Activated CD4-positive, alpha-beta T cell treated with anti-CD3 and anti-CD28 coated beads, Interleukin-2, Interleukin-4, amounts not matched to agents 100 ng/mL and 50 ng/mL, durations not matched to agents 16 hours and 8 hours (primary cell): ENCODE measurements at regions not wholly inside any gene's neighbourhood (a gene's known extent, or its start where the extent isn't known, plus 50 kb on each side); places are given as distances from the start of the nearest gene placed in this dataset.
"Not testable (repeated sequence)": the region's sequence is repeated elsewhere in the genome, so short reads cannot be mapped to it uniquely, and the experiment has no call there.

ENCODE experiments used
- DNase-seq: peaks from one replicate; pipeline ENCODE4 v3.0.0-alpha.2; 2020; ENCODE audit warnings: low spot score

DNA sequence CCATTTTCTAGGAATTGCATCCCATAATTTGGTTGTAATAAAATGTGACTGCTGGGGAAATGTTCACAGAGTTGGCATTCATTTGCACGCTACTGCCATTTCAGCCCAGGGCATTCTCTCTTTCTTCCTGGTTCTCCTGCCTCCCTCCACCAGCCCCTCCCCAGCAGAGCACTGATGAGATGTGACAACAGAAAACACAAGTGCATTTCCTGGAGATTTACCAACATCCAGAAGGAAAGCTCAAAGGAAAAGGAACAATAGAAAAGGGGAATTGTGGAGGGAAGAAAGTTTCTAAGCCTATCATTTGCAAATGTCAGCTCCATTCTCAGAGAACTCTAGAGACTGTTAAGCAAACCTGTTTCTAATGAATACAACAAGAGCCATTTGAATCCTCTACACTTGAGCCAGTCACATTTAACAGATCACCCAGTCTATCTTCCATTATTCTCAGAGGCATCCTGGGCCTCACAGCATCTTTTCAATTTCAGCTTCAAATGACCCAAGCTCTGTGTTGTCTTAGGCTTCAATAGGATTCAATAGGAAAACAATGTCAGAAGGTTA is 395.6 kb upstream of the PBX1 start:
- no peak for DNase-seq

DNA sequence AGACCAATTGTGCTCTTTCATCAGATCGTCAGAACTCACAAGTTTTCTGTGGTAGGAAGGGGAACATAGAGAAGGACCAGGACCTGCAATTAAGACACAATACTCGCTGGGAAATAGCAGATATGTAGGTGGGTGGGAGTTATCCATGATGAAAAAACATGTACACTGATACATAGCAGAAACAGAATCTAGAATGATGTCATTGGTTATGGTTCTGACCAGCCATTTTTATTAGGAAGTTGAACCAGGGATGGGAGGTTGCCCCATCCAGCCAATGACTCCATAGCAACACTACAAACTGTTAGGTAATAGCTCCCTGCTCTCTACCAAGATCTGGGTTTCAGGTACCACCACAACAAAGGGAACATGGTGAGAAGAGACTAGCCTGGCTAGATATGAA is 393.5 kb upstream of the PBX1 start:
- DNase-seq, result no peak

DNA sequence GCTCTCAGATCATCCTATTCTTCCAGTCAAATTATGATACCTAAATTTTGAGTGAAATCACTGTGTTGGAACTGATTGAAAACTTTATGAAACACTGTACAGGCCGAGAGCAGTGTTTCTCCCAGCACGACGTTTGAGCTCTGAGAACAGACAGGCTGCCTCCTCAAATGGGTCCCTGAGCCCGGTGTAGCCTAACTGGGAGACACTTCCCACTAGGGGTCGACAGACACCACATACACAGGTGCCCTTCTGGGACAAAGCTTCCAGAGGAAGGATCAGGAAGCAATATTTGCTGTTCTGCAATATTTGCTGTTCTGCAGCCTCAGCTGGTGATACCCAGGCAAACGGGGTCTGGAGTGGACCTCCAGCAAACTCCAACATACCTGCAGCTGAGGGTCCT is 392.5 kb upstream of the PBX1 start:
- not testable (repeated sequence) for DNase-seq

GRCh38 chr1:164177118-164177517 is 381.9 kb upstream of the PBX1 start:
- DNase-seq, result no peak

- DNase-seq, result no peak
Observed at GRCh38 chr1:164180824-164181223, 378.2 kb upstream of the PBX1 start.

DNA sequence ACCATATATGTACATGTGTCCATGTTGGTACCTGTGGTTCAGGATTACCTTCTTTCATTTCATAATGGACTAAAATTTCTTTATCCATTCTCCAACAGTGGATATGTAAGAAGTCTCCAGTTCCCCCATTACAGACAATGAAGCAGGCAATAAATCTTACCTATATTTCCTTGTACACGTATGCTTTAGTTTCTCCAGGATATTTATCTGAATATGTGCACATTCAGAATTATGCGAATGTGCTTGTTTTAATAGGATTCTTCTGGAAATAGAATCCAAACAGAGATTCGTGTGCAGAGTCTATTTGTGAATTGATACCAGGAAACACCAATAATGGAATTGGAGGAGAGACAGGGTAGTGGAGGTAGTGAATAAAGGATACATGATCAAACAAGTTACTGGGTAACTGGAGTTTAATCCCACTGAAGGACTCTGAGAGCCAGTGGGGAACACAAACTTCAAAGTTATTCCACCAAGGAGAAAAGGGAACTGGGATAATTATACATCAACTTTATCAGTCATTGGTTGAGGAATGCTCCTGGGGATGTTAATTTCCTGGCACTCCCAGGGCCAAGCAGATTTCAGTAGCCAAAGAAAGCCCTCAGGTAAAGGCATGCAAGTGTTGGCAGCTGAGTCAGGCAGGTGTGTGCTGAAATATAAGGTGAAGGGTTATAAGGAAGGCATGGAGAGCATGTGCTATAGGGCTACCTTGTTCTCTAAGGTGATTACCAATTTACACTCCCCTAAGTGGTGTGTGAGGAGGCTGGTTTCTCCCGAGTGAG is 374.9 kb upstream of the PBX1 start:
- DNase-seq, result no peak

DNA sequence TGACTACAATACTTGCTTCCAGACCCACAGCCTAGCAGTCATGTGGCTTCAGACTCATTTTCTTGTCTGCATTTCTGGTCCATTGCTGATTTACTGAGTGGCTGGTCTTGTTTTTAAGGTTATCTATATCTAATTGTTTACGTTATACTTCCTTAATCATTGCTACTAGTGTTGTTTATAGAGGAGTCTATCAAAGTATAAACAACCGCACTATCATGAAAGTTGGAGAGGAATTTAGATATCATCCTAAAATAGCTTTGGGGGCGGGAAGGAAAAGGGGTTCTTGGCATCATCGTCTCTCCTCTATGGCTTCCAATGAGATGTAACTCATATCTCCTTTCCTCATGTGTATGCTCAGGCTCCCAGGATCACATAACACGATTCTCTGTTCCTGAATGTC is 372.1 kb upstream of the PBX1 start:
- no peak for DNase-seq

GRCh38 chr1:164188497-164188896 is 370.5 kb upstream of the PBX1 start:
- no peak for DNase-seq

DNA sequence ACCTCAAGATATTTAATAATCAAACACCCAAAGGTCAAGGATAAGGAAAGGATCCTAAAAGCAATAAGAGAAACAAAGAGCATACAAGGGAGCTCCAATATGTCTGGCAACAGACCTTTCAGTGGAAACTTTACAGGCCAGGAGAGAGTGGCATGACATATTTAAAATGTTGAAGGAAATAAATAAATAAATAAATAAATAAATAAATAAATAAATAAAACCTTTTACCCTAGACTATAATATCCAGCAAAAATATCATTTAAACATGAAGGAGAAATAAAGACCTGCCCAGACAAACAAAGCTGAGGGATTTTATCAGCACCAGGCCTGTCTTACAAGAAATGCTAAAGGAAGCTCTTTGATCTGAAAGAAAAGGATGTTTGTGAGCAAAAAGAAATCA is 367.8 kb upstream of the PBX1 start:
- no peak for DNase-seq

GRCh38 chr1:164210211-164210739 is 348.7 kb upstream of the PBX1 start:
- DNase-seq, result no peak

DNA sequence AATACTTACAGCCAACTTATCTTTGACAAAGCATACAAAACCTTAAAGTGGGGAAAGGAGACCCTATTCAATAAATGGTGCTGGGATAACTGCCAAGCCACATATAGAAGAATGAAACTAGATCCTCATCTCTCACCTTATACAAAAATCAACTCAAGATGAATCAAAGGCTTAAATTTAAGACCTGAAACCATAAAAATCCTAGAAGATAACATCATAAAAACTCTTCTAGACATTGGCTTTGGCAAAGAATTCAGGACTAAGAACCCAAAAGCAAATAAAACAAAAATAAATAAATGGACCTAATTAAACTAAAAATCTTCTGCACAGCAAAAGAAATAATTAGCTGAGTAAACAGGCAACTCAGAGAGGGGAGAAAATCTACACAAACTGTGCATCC is 335.6 kb upstream of the PBX1 start:
- DNase-seq, result no peak

GRCh38 chr1:164225011-164225410 is 334.0 kb upstream of the PBX1 start:
- no peak for DNase-seq

DNA sequence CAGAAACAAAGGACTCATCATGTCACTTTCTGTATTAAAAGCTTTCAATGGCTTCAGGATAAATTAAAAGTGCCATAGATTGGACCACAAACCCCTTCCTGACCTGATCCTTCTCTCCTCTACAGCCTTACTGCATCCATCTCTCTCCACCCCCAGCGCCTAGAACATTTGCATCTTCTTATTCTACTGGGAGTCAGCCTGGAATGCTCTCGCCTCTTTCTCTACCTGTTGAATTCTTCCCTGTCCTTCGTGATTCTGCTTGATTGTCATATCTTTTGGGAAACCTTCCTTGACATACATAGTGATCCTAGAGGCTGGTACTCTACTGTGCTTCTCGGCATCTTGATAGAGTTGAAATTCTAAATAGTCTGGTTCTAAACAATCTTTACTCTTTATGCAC is 332.0 kb upstream of the PBX1 start:
- DNase-seq, result no peak

- DNase-seq, result no peak
Observed at GRCh38 chr1:164228928-164229327, 330.1 kb upstream of the PBX1 start.

DNA sequence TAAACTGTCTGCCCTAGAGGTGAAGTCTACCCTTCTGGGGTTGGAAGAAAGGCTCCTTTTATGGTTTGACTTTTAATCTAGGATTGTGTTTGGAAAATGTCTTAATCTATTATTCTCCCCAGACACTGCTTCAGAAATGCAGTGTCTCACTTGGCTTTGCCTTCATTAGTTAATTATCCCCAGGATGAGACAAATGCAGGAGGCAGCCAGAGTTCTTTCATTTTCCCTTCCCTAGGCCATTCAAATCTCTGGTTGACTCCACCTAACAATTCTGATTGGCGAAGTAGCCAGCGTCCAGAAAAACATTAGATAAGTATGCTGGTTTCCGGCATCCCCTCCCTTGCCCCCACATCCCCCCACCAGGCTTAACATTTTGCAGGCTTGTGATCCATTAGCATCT is 325.8 kb upstream of the PBX1 start:
- no peak for DNase-seq

GRCh38 chr1:164240081-164240480 is 318.9 kb upstream of the PBX1 start:
- no peak for DNase-seq

GRCh38 chr1:164250365-164250764 is 308.6 kb upstream of the PBX1 start:
- no peak for DNase-seq

- DNase-seq, result no peak
Observed at GRCh38 chr1:164256456-164256855, 302.5 kb upstream of the PBX1 start.

DNA sequence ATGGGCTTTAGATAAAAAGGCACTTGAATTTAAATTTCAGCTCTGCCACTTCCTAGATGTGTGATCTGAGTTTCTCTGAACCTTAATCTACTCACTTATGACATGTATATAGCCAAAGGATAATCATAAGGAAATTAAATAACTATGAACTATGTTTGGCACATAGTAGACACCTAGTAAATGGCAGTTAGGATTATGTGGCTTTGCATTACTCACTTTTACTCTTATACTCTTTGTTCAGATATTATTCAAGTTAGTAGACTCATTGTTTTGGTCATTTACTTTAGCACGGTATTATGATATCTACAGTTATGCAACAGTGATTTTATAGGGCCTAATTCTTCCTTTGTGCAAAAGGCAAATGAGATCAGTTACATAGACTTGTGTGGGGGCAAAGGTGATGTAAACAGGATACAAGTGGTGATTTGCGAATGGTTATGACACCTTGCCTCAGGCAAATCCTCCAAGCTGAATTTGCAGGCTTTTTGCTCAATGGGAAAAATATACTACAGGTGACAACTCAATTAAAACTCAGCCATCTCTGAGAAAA is 297.2 kb upstream of the PBX1 start:
- no peak for DNase-seq

- no peak for DNase-seq
Observed at GRCh38 chr1:164263540-164263939, 295.4 kb upstream of the PBX1 start.

DNA sequence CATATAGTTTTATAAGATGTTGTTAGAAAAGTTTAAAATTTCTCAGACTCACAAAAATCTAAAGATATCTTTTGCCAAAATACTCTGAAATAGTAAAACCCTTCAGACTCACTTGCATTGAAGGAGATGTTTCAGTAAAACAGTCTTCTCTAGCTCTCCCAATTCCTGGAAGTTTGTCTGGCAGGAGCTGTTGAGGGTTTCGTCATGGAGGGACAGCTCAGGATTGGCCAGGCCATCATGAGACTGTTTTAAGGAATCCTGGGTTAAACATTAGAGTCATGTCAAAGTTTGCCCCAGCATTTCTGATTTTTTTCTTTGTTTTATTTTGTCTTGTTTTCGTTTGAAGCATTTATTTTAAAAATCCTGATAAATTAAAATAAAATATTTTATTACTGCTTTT is 293.8 kb upstream of the PBX1 start:
- DNase-seq, result no peak

DNA sequence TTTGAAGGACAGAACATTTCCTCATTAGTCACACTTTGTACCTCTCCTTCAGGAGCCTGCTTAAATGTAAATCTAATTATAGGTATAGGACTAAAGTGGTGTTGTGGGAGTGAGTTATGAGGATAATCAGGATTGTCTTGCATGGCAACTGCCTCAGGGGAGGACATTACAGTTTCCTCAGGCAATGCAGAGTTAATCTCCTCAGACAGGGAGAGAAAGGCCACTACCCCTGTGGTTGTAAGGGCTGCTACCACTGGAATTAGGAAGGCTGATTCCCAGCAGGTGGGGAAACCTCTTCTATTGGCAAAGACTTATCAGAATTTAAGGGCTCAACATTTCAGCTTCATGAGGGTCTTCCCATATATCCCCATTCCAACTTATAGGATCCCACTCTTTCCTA is 286.8 kb upstream of the PBX1 start:
- DNase-seq, result no peak

DNA sequence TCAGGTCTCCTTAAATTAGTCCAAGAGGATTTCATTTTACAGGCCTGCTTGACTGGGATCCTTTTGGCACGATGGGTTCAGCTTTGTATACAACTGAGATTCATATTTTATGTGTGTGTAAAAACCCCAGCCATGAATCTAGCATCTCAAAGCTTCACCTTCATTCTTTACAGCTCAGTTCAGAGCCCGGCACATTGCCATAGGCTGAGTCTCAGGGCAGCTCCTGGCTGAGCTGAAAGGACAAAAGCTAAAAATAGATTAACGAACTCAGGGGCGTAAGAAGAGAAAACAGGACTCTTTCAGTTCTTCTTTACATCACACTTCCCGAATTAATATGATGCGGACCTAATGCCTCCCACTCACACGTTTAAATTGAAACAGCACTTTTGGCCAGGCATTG is 262.8 kb upstream of the PBX1 start:
- no peak for DNase-seq

DNA sequence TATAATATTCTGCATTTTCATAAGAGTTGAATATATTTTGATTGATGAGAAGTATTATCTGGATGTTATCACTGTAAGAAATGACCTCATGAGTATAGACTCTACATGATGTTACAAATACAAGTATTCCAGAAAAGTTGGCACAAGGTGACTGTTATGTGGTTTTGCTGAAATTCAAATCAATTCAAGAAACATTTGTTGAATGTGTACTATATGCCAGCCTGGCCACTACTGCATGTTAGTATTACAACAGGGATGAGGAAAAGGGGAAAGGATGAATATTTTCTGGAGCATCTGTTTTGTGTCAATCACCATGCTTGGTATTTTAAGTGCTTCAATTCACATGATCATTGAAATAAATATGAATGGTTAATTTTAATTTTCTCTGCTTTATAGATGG is 250.9 kb upstream of the PBX1 start:
- DNase-seq, result no peak
